HS-27A (cell line): ENCODE measurements at regions not wholly inside any gene's neighbourhood (a gene's known extent, or its start where the extent isn't known, plus 50 kb on each side); places are given as distances from the start of the nearest gene placed in this dataset.
"Not testable (repeated sequence)": the region's sequence is repeated elsewhere in the genome, so short reads cannot be mapped to it uniquely, and the experiment has no call there.

Experiments used
- DNase-seq: peaks from one replicate; pipeline ENCODE4 v3.0.0-alpha.2; 2012; ENCODE audit warnings: low read depth, missing footprints

- DNase-seq: no peak
These were observed 148.2 kb upstream of the DAB1 start for GRCh38 chr1:57572016-57572415.

GRCh38 chr1:57558066-57558465 is 134.2 kb upstream of the DAB1 start:
- DNase-seq: not testable (repeated sequence)

- no peak for DNase-seq
These were observed 129.8 kb upstream of the DAB1 start for GRCh38 chr1:57553666-57554065.

- DNase-seq: no peak
These were observed 127.6 kb upstream of the DAB1 start for GRCh38 chr1:57551476-57551875.

GRCh38 chr1:57550092-57550491 is 126.2 kb upstream of the DAB1 start:
- DNase-seq: no peak

- DNase-seq: no peak
These were observed 125.4 kb upstream of the DAB1 start for GRCh38 chr1:57549300-57549699.

- no peak for DNase-seq
These were observed 122.9 kb upstream of the DAB1 start for GRCh38 chr1:57546549-57547330.

- DNase-seq: no peak
These were observed 120.5 kb upstream of the DAB1 start for GRCh38 chr1:57544345-57544744.

- no peak for DNase-seq
These were observed 113.0 kb upstream of the DAB1 start for GRCh38 chr1:57536749-57537423.

- DNase-seq: no peak
These were observed 108.4 kb upstream of the DAB1 start for GRCh38 chr1:57532299-57532698.

- not testable (repeated sequence) for DNase-seq
These were observed 107.0 kb upstream of the DAB1 start for GRCh38 chr1:57530911-57531260.

GRCh38 chr1:57530206-57530910 is 106.5 kb upstream of the DAB1 start:
- no peak for DNase-seq

GRCh38 chr1:57522575-57522974 is 98.7 kb upstream of the DAB1 start:
- DNase-seq: no peak

GRCh38 chr1:57520743-57521515 is 97.1 kb upstream of the DAB1 start:
- DNase-seq: no peak

- DNase-seq: no peak
These were observed 94.6 kb upstream of the DAB1 start for GRCh38 chr1:57518496-57518895.

GRCh38 chr1:57517587-57518374 is 93.9 kb upstream of the DAB1 start:
- DNase-seq: no peak

- DNase-seq: no peak
These were observed 88.5 kb upstream of the DAB1 start for GRCh38 chr1:57512386-57512785.

GRCh38 chr1:57506941-57507340 is 83.1 kb upstream of the DAB1 start:
- no peak for DNase-seq

GRCh38 chr1:57503337-57503736 is 79.5 kb upstream of the DAB1 start:
- DNase-seq: no peak

GRCh38 chr1:57500136-57500830 is 76.4 kb upstream of the DAB1 start:
- DNase-seq: no peak

- DNase-seq: no peak
These were observed 70.7 kb upstream of the DAB1 start for GRCh38 chr1:57494530-57495079.
